T1000 (cell line): ENCODE measurements at regions not wholly inside any gene's neighbourhood (a gene's known extent, or its start where the extent isn't known, plus 50 kb on each side); places are given as distances from the start of the nearest gene placed in this dataset.
"Not testable (repeated sequence)": the region's sequence is repeated elsewhere in the genome, so short reads cannot be mapped to it uniquely, and the experiment has no call there.

Experiments used
- DNase-seq: peaks from one replicate; lab custom pipeline; 2025; ENCODE audit warnings: mixed read lengths; lab: John Stamatoyannopoulos, UW

GRCh38 chr5:67813877-67814539, 401.5 kb upstream of the PIK3R1 start:
- DNase-seq, result no peak

DNA sequence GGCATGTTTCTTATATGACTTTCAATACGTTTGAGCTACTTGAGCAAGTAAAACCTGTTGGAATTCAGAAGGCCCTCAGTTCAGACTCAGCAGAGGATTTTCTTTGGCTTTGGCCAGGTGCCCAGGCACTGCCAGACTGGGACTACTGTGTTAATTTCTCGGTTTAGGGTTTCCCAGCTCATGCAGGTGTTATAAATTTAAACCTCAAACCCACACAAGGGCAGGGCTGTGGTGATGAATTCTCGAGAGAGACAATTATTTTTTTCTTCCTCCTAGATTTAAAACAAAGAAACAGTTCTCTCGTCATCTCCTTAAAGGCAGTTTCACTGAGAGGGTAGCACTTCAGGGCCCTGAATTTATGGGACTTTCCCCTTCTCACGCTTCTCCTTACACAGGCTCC, 406.0 kb upstream of the PIK3R1 start:
- no peak for DNase-seq

GRCh38 chr5:67808340-67808739, 407.2 kb upstream of the PIK3R1 start:
- no peak for DNase-seq

GRCh38 chr5:67807439-67807888, 408.1 kb upstream of the PIK3R1 start:
- no peak for DNase-seq

- no peak for DNase-seq
Observed at GRCh38 chr5:67806654-67807438, 408.7 kb upstream of the PIK3R1 start.

- DNase-seq, result no peak
Observed at GRCh38 chr5:67805666-67806348, 409.7 kb upstream of the PIK3R1 start.

DNA sequence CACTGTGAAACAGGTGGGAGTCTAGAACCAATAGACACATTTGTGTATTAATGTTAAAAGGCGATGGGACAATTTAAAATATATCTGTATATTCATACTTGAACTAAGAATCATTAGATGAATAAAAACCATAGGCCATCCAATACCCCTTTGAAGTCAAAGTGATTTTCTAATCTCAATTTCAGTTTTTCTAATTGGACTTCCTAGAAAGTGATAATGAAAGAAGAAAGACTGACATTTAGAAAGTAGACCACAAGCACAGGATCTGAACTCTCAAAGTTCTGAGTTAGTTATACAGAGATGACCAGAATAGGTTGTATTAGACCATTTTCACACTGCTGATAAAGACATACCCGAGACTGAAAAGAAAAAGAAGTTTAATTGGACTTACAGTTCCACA, 412.8 kb upstream of the PIK3R1 start:
- no peak for DNase-seq

DNA sequence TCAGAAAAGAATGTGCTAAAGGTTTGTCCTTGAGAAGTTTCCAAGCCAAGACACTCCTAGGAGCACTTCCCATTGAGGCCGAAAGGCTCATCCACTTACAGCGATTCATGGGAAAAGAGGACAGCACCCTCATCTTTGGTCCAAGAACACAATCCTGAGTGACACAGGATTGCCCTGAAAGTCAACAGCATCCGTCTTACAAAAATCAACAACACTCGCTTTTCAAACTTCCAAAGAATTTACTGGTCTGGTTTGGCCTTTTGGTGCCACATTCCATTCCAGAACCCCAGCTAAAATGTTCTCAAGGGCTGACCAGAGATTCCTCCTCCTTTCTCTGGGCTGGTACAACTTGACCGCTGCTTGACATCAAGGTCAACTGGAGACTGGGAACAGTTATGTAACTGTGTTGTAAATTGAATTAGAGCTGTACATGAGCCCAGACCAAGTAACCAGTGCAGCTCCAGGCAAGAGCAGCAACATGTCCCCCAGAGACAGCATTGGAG, 415.8 kb upstream of the PIK3R1 start:
- DNase-seq, result no peak

GRCh38 chr5:67798470-67798869, 417.1 kb upstream of the PIK3R1 start:
- DNase-seq, result not testable (repeated sequence)

DNA sequence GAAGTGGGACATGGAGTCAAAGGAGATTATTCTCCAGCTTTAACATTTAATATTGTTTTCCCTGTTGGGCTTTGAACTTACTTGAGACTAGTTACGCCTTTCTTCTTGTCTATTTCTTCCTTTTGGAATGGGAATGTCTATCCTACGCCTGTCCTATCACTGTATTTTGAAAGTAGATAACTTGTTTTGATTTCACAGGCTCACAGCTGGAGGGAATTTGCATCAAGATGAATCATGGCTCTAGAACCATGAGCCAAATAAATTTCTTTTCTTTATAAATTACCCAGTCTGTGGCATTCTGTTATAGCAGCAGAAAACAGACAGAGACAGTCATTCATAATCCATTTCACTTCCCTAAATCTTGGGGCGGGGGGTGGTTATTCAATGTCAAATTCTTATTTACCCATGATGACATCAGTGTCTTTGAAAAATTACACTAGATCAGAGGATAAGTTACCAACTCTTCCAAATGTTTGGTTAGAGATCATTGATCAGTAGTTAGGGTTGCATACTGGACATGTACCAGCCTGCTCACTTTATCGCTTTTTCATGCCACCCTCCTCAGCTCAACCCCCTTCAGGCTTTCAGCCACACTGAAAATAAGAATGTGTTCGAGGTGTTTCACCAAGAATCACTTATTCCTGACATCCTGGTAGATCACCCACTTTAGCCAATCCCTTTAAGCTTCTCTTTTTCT, 419.6 kb upstream of the PIK3R1 start:
- no peak for DNase-seq

- no peak for DNase-seq
Observed at GRCh38 chr5:67793966-67794365, 421.6 kb upstream of the PIK3R1 start.

DNA sequence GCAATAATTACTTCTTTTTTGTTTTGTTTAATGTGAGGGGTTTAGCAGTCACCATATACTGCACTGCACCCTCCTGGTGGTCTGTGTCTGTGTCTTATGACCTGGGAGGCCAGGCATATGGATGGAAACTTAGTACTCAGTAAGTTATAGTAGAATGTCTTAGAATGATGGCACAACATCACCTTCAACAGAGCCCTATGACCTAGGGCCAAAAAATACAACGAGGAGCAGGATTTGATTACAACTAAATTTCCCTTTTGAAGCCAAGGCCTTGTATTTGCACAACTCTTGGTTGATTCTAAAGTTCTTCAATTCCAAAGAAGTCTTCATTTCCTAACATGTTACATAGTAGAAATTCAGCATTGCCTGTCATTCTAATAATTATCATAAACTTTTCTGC, 422.1 kb upstream of the PIK3R1 start:
- DNase-seq, result no peak

GRCh38 chr5:67792891-67793290, 422.7 kb upstream of the PIK3R1 start:
- DNase-seq, result no peak

DNA sequence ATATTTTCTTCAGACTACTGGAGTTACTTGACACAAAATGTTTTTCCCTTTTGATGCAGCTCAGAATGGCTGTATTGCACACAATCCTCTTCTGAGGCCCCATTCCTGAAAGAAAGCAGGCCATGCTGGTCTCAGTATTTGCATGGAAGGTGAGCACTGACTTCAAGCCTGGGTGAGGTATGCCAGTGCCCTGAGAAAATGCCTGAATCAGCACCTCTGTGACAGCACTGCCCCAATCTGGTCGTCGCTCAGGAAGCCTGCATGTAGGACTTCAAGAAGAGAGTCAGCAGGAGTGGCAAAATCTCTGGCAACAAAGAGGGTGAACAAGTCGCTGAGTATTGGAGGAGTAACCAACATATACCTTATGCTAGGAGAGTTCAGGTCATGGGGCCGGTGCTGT, 425.2 kb upstream of the PIK3R1 start:
- no peak for DNase-seq

- DNase-seq, result not testable (repeated sequence)
Observed at GRCh38 chr5:67779893-67780623, 435.5 kb upstream of the PIK3R1 start.

DNA sequence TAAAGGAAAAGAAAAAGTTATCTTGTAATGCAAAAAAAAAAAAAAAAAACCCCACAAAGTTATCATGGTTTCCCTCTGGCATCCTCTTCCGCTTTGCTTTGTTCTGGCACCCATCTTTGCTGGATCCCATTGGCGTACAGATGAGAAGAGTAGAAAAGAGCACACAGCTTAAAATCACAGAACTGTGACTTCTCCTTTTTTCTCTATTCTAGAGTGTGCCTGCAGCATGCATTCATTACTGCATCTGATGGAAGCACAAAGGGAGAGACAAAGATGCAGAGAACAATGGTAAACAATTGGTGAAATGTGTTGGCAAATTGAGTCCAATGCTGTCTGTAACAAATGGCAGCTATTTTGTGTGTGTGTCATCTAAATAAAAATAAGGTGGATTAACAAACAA, 440.8 kb upstream of the PIK3R1 start:
- DNase-seq, result no peak

DNA sequence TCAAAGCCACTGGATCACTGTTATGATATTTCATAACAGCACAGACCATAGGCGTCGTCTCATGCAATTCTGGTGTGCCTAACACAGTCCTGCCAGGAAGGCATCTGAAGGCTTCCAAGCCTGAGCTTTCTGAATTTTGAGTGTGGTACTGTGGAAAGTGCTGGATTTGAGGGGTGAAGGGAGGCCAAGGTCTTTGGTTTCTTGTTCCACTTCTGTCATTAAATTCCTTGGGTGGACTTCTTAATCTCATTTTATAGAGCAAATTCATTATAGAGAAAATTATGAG, 441.3 kb upstream of the PIK3R1 start:
- DNase-seq, result no peak

DNA sequence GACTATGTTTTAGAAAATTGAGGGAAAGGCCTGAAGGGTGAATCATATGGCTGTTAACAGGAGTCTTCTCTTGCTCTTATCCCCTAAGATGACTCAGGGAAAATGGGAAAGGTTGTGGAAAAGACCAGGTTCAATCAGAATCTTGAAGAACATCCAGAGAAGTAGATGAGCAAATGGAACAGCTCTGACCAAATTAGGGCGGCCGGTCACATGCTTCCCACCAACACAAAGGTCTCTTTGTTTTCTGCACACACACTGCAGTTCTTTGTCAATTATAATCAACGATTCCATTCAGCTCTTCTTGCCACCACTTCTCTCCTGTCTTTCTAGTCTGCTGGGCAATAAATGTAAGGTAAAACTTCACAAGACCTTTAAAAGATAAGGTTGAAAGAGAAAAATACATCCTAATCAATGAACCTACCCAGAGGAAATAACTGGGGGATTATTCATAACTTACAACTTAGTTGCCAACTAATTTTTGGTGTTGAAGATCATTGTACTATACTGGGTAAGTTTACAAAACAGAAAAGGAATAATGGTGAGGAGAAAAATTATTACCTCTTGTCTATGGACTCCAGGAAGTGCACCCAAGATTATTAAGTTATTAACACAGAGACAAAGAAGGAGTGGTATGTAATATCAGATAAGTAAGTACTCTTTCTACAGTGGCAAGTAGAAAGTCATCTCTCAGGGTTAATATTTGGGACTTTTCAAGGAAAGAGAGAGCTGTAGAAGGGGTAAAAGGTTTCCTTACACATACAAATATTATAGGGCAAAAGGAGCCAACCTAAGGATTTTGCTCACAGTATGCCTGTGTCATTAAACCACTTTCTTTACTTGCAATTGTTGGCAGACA, 441.9 kb upstream of the PIK3R1 start:
- DNase-seq, result no peak

GRCh38 chr5:67771791-67772190, 443.8 kb upstream of the PIK3R1 start:
- no peak for DNase-seq

DNA sequence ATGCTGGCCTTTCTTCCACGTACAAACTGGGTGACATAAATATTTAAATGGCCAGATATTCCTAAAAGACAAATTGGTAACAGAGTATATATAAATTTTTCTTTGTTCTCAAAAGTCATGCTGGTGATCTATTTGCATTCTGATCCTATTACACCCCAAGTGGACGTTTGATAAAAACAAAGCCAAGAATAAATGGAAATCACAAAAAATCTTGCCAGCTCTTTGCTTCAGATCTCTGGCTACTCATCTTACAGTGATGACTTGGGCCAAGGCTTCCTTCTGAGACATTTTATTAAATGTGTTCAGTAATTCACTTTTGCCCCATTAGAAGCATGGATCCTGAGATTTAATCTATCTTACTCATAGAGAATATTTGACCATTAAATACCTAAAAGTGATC, 444.3 kb upstream of the PIK3R1 start:
- no peak for DNase-seq
